ENCODE measurements at regions not wholly inside any gene's neighbourhood (a gene's known extent, or its start where the extent isn't known, plus 50 kb on each side); places are given as distances from the start of the nearest gene placed in this dataset.
"Not testable (repeated sequence)": the region's sequence is repeated elsewhere in the genome, so short reads cannot be mapped to it uniquely, and the experiment has no call there.

- no peak for DNase-seq (ENCODE audit: low spot score)
These were observed 74.4 kb upstream of the SOX11 start for GRCh38 chr2:5617796-5618195.

GRCh38 chr2:5618271-5618670 lies 73.9 kb upstream of the SOX11 start:
- no peak for DNase-seq (ENCODE audit: low spot score)

- not testable (repeated sequence) for DNase-seq (ENCODE audit: low spot score)
These were observed 66.6 kb upstream of the SOX11 start for GRCh38 chr2:5625556-5626065.

DNA sequence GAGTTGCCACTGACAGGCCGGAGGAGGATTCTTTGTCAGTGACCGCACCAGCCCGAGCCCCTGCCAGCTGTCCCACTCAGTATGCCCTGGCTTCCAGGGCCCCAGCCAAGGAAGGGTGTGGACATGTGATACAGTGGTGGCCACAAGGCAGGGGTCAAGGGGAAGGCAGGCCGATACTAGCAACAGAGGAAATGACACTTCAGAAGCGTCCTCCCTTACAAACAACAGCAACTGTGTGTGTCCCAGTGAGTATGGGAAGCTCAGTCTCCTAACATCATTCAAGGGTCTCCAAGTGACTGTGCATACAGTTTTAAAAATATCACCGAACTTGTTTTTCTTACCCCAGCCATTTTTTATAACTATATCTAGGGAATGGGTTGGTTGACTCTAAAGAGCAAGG lies 63.7 kb upstream of the SOX11 start:
- not testable (repeated sequence) for DNase-seq (ENCODE audit: low spot score)

DNA sequence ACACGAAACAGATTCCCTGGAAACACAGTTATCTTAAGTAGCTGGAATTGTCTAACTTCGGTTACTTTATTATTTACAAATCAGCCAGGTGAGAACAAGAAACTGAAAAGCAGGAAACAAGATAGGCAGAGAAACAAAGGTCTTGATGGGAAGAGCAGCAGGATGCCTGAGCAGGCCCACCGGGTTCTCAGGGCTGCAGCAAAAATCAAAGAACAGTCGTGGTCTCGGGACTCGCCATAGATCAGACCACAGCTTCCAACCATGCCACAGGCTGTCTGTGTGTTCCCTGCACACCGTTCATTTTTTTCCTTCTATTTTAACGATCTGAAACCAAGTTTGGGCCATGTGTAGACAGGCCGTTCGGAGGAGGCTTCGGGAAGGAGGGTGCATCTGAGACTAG lies 62.7 kb upstream of the SOX11 start:
- DNase-seq (ENCODE audit: low spot score) = not testable (repeated sequence)

DNA sequence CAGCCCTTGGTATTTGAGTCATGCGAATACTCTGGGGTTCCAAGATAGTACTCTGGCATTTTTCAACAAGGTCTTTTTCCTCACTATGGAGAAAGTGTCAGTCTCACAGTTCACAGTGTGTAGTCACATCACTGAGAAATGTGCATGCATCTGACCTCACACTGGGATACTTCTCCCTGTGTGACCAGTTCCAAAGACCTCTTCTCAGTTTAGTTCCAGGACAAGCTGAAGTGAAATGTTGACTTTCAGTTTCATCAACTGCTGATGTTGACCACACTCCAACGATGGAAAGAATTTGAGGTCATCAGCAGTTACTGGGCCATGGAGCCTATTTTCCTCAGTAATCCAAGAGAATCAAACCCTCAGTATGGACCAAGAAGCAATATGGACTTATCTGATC lies 55.1 kb upstream of the SOX11 start:
- not testable (repeated sequence) for DNase-seq (ENCODE audit: low spot score)
